ENCODE measurements at regions not wholly inside any gene's neighbourhood (a gene's known extent, or its start where the extent isn't known, plus 50 kb on each side); places are given as distances from the start of the nearest gene placed in this dataset.

- Histone ChIP-seq H3K27ac (no peak overlapping the region), H3K4me3 (no peak overlapping the region)
- TF ChIP-seq CTCF (IDR thresholded peaks at IDR 0.05) = no peak
- DNase-seq (ENCODE audit: low spot score) = no peak
Observed at GRCh38 chr10:59464483-59464882, 102.1 kb upstream of the FAM13C start.

- TF ChIP-seq CTCF (IDR thresholded peaks at IDR 0.05) = no peak
Observed at GRCh38 chr10:59463909-59464308, 101.6 kb upstream of the FAM13C start.

GRCh38 chr10:59460601-59461000 lies 98.3 kb upstream of the FAM13C start:
- DNase-seq (ENCODE audit: low spot score) = no peak
- no peak for TF ChIP-seq CTCF (IDR thresholded peaks at IDR 0.05)
- Histone ChIP-seq H3K4me3 (no peak overlapping the region), H3K27ac (no peak overlapping the region)

More at GRCh38 chr10:59463909-59464308, 101.6 kb upstream of the FAM13C start:
- no peak for DNase-seq (ENCODE audit: low spot score)
- Histone ChIP-seq H3K4me3 (no peak overlapping the region), H3K27ac (no peak overlapping the region)

- no peak for TF ChIP-seq CTCF (IDR thresholded peaks at IDR 0.05)
- DNase-seq (ENCODE audit: low spot score) = no peak
- no peak overlapping the region for H3K27ac ChIP-seq
- H3K4me3 ChIP-seq = no peak overlapping the region
Observed at GRCh38 chr10:59456199-59456598, 93.8 kb upstream of the FAM13C start.

GRCh38 chr10:59454171-59454919 lies 92.0 kb upstream of the FAM13C start:
- Histone ChIP-seq H3K4me3 (no peak overlapping the region), H3K27ac (no peak overlapping the region)
- TF ChIP-seq CTCF (IDR thresholded peaks at IDR 0.05) = no peak
- no peak for DNase-seq (ENCODE audit: low spot score)

- no peak for TF ChIP-seq CTCF (IDR thresholded peaks at IDR 0.05)
- H3K27ac ChIP-seq = no peak overlapping the region
- H3K4me3 ChIP-seq = no peak overlapping the region
- DNase-seq (ENCODE audit: low spot score) = no peak
Observed at GRCh38 chr10:59448616-59449015, 86.3 kb upstream of the FAM13C start.

- Histone ChIP-seq H3K4me3 (no peak overlapping the region), H3K27ac (no peak overlapping the region)
- no peak for DNase-seq (ENCODE audit: low spot score)
- TF ChIP-seq CTCF (IDR thresholded peaks at IDR 0.05) = no peak
Observed at GRCh38 chr10:59435707-59436106, 73.4 kb upstream of the FAM13C start.
